ENCODE measurements at regions not wholly inside any gene's neighbourhood (a gene's known extent, or its start where the extent isn't known, plus 50 kb on each side); places are given as distances from the start of the nearest gene placed in this dataset.

GRCh38 chr17:65301184-65301583 lies 164.0 kb downstream of the RGS9 start:
- no peak for TF ChIP-seq CTCF (IDR thresholded peaks at IDR 0.05)
- TF ChIP-seq ZFX (IDR thresholded peaks at IDR 0.05; ENCODE audit: borderline replicate concordance), result no peak

Measured in 22Rv1 (cell line).